Activated CD4-positive, alpha-beta T cell treated with anti-CD3 and anti-CD28 coated beads for 1 hour (primary cell): ENCODE measurements at regions not wholly inside any gene's neighbourhood (a gene's known extent, or its start where the extent isn't known, plus 50 kb on each side); places are given as distances from the start of the nearest gene placed in this dataset.
"Not testable (repeated sequence)": the region's sequence is repeated elsewhere in the genome, so short reads cannot be mapped to it uniquely, and the experiment has no call there.

Source experiments
- DNase-seq: peaks from one replicate; pipeline ENCODE4 v3.0.0-alpha.2; 2020

GRCh38 chr6:137545073-137545472 is 50.9 kb upstream of the OLIG3 start:
- DNase-seq: no peak

- no peak for DNase-seq
Observed at GRCh38 chr6:137547186-137547585, 53.0 kb upstream of the OLIG3 start.

DNA sequence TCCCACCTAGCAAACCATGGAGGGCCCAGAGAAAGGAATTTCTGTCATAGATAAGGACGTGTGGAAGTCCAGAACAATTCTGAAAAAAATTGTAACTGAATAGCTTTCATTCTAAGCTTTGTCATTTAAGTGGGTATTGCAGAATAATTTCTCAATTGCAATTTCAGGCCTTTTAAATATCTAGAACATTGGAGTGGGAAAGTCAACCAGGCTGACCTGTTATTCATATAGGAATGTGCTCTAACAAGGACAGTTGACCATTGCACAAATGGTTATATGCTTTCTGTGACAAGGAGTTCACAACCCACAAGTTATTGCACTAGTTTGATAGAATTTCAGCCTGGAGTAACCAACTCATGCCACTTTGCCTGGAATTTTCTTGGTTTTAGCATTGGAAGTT is 53.4 kb upstream of the OLIG3 start:
- DNase-seq: no peak

- DNase-seq: no peak
Observed at GRCh38 chr6:137549106-137549505, 54.9 kb upstream of the OLIG3 start.

- no peak for DNase-seq
Observed at GRCh38 chr6:137550535-137550934, 56.3 kb upstream of the OLIG3 start.

- DNase-seq: no peak
Observed at GRCh38 chr6:137552146-137552545, 58.0 kb upstream of the OLIG3 start.

- DNase-seq: no peak
Observed at GRCh38 chr6:137552809-137553208, 58.6 kb upstream of the OLIG3 start.

DNA sequence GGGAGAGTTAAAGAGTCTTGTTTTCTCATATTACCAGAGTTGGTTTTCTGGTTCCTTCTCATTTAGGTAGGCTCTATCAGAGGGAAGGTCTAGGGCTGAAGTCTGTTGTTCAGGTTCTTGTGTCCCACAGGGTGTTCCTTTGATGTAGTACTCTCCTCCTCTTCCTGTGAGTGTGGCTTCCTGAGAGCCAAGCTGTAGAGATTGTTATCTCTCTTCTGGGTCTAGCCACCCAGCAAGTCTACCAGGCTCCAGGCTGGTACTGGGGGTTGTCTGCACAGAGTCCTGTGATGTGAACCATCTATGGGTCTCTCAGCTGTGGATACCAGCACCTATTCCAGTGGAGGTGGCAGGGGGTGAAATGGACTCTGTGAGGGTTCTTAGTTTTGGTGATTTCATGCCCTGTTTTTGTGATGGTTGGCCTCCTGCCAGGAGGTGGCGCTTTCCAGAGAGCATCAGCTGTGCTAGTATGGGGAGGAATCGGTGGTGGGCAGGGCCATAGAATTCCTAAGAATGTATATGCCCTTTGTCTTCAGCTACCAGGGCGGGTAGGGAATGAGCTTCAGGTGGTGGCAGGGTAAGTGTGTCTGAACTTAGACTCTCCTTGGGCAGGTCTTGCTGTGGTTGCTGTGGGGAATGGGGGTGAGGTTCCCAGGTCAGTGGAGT is 65.5 kb upstream of the OLIG3 start:
- DNase-seq: peak; percentile 8

DNA sequence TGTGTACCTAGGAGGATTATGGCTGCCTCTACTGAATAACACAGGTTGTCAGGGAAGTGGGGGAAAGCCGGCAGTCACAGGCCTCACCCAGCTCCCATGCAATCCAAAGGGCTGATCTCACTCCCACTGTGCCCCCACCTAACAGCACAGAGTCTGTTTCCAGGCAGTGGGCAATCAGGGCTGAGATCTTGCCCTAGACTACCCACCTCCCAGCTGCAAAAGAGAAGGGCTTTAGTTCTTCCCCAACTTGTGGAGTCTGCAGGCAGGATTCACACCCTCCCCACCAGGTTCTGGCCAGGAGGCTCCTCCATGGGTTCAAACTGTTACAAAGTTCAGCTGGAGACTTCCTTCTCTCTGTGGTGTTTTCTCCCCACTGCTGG is 66.0 kb upstream of the OLIG3 start:
- DNase-seq: no peak

DNA sequence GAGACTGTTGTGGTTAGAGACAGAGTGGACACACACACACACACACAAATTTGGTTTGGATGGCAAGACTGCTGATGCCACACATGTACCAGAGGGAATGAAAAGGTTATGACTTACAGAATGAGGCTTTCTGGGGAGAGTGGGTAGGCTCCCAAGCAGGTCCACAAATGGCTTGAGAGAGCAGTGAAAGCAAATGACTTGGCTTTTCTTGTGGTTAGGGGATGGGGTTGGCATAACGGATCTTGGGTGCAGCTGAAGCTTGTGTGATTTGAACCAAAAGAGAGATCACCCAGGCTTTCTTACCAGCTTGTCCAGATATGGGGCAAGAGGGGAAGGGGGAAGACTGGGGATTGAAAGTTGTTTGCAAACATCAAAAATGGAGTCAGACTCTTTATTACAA is 73.9 kb upstream of the OLIG3 start:
- DNase-seq: no peak

- no peak for DNase-seq
Observed at GRCh38 chr6:137570393-137570792, 76.2 kb upstream of the OLIG3 start.

- peak; percentile 42 for DNase-seq
Observed at GRCh38 chr6:137571854-137572253, 77.7 kb upstream of the OLIG3 start.

DNA sequence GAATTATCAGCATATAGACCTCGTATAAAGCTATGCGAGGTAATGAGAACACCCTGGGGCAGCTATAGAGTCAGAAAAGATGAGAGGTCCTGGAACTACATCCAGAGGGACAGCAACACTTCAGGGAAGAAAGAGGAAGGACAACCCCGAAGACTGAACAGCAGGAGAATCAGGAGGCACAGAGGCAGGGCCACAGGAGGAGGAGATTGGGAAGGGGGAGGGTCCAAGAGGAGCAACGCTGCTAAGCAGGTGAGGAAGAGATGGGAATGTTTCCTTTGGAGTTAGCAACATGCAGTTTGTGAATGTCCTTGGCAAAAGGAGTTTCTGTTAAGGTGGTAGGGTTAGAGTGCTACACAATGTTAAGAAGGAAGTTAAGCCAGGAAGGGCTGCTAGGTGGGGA is 79.5 kb upstream of the OLIG3 start:
- DNase-seq: no peak

DNA sequence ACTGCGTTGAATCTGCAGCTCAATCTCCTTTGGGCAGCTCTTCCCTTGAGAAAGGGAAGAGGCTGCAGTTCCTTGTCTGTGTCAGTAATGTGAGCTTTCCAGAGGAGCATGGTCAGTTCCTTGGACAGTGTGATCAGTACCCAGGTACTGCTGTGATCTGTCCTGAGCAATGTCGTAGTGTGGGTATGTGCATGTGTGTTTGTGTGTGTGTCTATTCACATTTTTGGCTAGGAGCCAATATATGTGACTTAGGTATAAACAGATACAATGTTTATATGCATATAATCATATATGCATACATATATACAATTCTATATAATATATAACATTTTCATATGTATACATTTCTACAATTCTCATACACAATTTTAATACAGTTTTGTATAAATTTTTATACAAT is 85.4 kb upstream of the OLIG3 start:
- no peak for DNase-seq

- no peak for DNase-seq
Observed at GRCh38 chr6:137581019-137581707, 87.0 kb upstream of the OLIG3 start.

DNA sequence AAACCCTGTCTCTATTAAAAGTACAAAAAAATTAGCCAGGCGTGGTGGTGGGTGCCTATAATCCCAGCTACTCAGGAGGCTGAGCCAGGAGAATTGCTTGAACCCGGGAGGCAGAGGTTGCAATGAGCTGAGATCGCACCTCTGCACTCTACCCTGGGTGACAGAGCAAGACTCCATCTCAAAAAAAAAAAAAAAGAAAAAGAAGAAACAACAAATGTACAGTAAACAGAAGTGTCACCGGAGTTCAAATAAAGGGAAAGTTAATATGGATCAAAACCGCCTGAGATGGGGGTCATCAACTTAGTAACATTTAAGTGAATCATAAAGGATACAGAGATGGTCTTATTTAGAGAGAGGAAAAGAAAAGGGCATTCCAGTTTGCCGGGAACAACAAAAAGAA is 89.3 kb upstream of the OLIG3 start:
- not testable (repeated sequence) for DNase-seq

- DNase-seq: no peak
Observed at GRCh38 chr6:137588472-137588871, 94.3 kb upstream of the OLIG3 start.

- DNase-seq: peak; percentile 23
Observed at GRCh38 chr6:137589067-137589848, 95.1 kb upstream of the OLIG3 start.

DNA sequence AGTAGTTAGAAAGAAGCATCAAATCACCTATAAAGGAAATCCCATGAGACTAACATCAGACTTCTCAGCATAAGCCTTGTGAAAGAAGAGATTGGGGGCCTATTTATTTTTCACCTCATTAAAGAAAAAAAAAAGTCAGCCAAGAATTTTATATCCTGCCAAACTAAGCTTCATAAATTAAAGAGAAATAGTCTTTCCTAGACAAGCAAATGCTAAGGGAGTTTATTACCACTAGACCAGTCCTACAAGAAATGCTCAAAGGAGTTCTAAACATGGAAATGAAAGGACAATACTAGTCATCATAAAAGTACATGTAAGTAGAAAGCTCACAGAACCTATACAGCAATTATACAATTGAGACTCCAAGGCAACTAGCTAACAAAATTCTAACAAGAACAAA is 96.5 kb upstream of the OLIG3 start:
- DNase-seq: no peak

DNA sequence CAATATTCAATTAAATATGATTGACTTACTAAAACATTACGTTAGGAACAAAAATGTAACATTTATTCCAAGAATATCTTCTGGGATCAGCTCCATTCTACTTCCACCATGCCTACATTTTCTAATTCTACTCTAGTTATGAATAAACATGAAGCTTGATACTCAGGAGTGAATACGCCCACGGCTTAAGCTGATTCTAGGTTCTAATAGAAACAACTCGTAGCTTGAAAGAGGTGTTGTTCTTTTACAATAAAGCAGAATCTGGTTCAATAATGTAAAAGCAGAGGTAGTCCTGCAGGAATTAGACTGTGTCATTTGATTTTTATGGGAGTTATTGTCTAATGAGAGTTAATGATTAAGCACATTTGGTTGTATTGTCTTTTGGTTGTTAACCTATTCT is 107.3 kb upstream of the OLIG3 start:
- DNase-seq: no peak

GRCh38 chr6:137602313-137603197 is 108.4 kb upstream of the OLIG3 start:
- no peak for DNase-seq

GRCh38 chr6:137610702-137611101 is 116.5 kb upstream of the OLIG3 start:
- no peak for DNase-seq

DNA sequence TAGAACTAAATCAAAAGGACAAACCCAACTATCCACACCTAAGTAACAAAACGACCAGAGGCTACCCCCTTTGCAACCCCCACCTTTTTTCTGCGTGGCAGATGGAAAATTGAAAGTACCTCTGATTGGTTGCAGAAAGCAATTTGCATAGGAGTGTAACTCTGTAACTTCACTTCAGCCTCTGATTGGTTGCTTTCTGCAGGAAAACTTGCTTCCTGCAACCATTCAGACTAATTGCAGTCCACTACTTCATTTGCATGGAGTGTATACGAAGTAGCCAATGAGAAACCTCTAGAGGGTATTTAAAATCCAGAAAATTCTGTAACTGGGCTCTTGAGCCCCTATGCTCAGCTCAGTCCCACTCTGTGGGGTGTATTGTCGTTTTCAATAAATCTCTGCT is 129.1 kb upstream of the OLIG3 start:
- no peak for DNase-seq
